Spinal cord (tissue), 9 donors: ENCODE measurements at regions not wholly inside any gene's neighbourhood (a gene's known extent, or its start where the extent isn't known, plus 50 kb on each side); places are given as distances from the start of the nearest gene placed in this dataset.
A peak's percentile ranks its signal among the peaks of the same experiment; 100 is the strongest.

Experiments
- DNase-seq, 6 donors: peaks; one replicate each; pipeline versions ENCODE4 v3.0.0 to v3.0.0-alpha.2; 2013 to 2015; ENCODE audit warnings: low spot score in 6 of 6, low read depth in 4 of 6
- H3K27ac ChIP-seq: one replicate; pipeline ENCODE4 v1.5.1; 2013; ENCODE audit warnings: low read depth, low read length, control low read depth
- H3K27me3 ChIP-seq: one replicate; pipeline ENCODE4 v1.6.1; 2013; ENCODE audit warnings: low read length; ENCODE audit not compliant: control insufficient read depth, insufficient read depth
- H3K36me3 ChIP-seq: one replicate; pipeline ENCODE4 v1.6.1; 2013; ENCODE audit warnings: low read length; ENCODE audit not compliant: control insufficient read depth, insufficient read depth
- H3K4me1 ChIP-seq: one replicate; pipeline ENCODE4 v1.6.1; 2013; ENCODE audit warnings: low read length; ENCODE audit not compliant: control insufficient read depth, insufficient read depth
- H3K4me3 ChIP-seq: one replicate; pipeline ENCODE4 v1.5.1; 2013; ENCODE audit warnings: low read depth, low read length, control low read depth
- H3K9me3 ChIP-seq: one replicate; pipeline ENCODE4 v1.6.1; 2013; ENCODE audit warnings: low read length; ENCODE audit not compliant: control insufficient read depth, insufficient read depth
- WGBS: methylation state at CpG from one replicate; pipeline ENCODE4 v1.1.5; 2013; ENCODE audit warnings: missing lambda C conversion rate; ENCODE audit not compliant: insufficient coverage; 5-methylcytosine and 5-hydroxymethylcytosine counted together
- donor health status: healthy.

- no CpG with 5 or more reads among the region's 2 CpGs for WGBS
- no peak overlapping the region for H3K27ac ChIP-seq
These were observed 955.3 kb upstream of the WWC1 start for GRCh38 chr5:167336161-167336560.

GRCh38 chr5:167339205-167339604 is 952.2 kb upstream of the WWC1 start:
- WGBS: no CpG with 5 or more reads among the region's 1 CpG
- Histone ChIP-seq H3K36me3 (no peaks in the 10 kb centered on the region), H3K27ac (no peak overlapping the region), H3K4me3 (no peak overlapping the region), H3K9me3 (no peaks in the 10 kb centered on the region), H3K4me1 (no peaks in the 10 kb centered on the region), H3K27me3 (no peaks in the 10 kb centered on the region)
- no peak for DNase-seq

More at GRCh38 chr5:167336161-167336560, 955.3 kb upstream of the WWC1 start:
- Histone ChIP-seq H3K9me3 (no peaks in the 10 kb centered on the region), H3K27me3 (no peaks in the 10 kb centered on the region), H3K4me1 (no peaks in the 10 kb centered on the region), H3K36me3 (no peaks in the 10 kb centered on the region), H3K4me3 (no peak overlapping the region)
- DNase-seq: no peak

GRCh38 chr5:167346461-167346860 is 945.0 kb upstream of the WWC1 start:
- no peak overlapping the region for H3K4me3 ChIP-seq

GRCh38 chr5:167348251-167348926 is 943.1 kb upstream of the WWC1 start:
- peak in 3 of 6 donors; percentile 9 to 84 (median 22) for DNase-seq
- Histone ChIP-seq H3K36me3 (no peaks in the 10 kb centered on the region), H3K4me3 (no peak overlapping the region), H3K9me3 (no peaks in the 10 kb centered on the region), H3K27me3 (no peaks in the 10 kb centered on the region), H3K27ac (no peak overlapping the region), H3K4me1 (peaks cover 4% of the 10 kb centered on the region)
- 60% methylated on average over 5 of the region's 12 CpGs for WGBS

More at GRCh38 chr5:167346461-167346860, 945.0 kb upstream of the WWC1 start:
- no peaks in the 10 kb centered on the region for H3K27me3 ChIP-seq
- no peaks in the 10 kb centered on the region for H3K36me3 ChIP-seq
- WGBS: 36% methylated on average over 3 of the region's 4 CpGs
- no peak overlapping the region for H3K27ac ChIP-seq
- peaks cover 4% of the 10 kb centered on the region for H3K4me1 ChIP-seq
- DNase-seq: peak in 1 of 6 donors; percentile 18
- H3K9me3 ChIP-seq: no peaks in the 10 kb centered on the region

GRCh38 chr5:167348980-167349379 is 942.5 kb upstream of the WWC1 start:
- no peak for DNase-seq
- Histone ChIP-seq H3K9me3 (no peaks in the 10 kb centered on the region), H3K4me1 (peaks cover 4% of the 10 kb centered on the region), H3K27ac (no peak overlapping the region), H3K36me3 (no peaks in the 10 kb centered on the region), H3K27me3 (no peaks in the 10 kb centered on the region), H3K4me3 (no peak overlapping the region)
- WGBS: 86% methylated on average over 1 of the region's 3 CpGs

GRCh38 chr5:167351316-167351715 is 940.1 kb upstream of the WWC1 start:
- Histone ChIP-seq H3K36me3 (no peaks in the 10 kb centered on the region), H3K4me1 (peaks cover 4% of the 10 kb centered on the region), H3K27me3 (no peaks in the 10 kb centered on the region), H3K9me3 (no peaks in the 10 kb centered on the region), H3K27ac (no peak overlapping the region), H3K4me3 (no peak overlapping the region)
- 89% methylated on average over 3 of the region's 4 CpGs for WGBS
- no peak for DNase-seq

- WGBS: no CpG with 5 or more reads among the region's 10 CpGs
- no peaks in the 10 kb centered on the region for H3K36me3 ChIP-seq
- no peaks in the 10 kb centered on the region for H3K4me1 ChIP-seq
- no peaks in the 10 kb centered on the region for H3K27me3 ChIP-seq
- H3K4me3 ChIP-seq: no peak overlapping the region
- H3K27ac ChIP-seq: no peak overlapping the region
- no peaks in the 10 kb centered on the region for H3K9me3 ChIP-seq
- DNase-seq: peak in 1 of 6 donors; percentile 10
These were observed 938.6 kb upstream of the WWC1 start for GRCh38 chr5:167352801-167353200.

- no peak overlapping the region for H3K27ac ChIP-seq
- no peaks in the 10 kb centered on the region for H3K36me3 ChIP-seq
- no peaks in the 10 kb centered on the region for H3K9me3 ChIP-seq
- DNase-seq: peak in 2 of 6 donors; percentile 7 to 39
- 47% methylated on average over 5 of the region's 5 CpGs for WGBS
- H3K4me1 ChIP-seq: no peaks in the 10 kb centered on the region
- no peaks in the 10 kb centered on the region for H3K27me3 ChIP-seq
- no peak overlapping the region for H3K4me3 ChIP-seq
These were observed 936.1 kb upstream of the WWC1 start for GRCh38 chr5:167355346-167355745.

- H3K9me3 ChIP-seq: no peaks in the 10 kb centered on the region
These were observed 935.1 kb upstream of the WWC1 start for GRCh38 chr5:167356374-167356773.

GRCh38 chr5:167358868-167359492 is 932.5 kb upstream of the WWC1 start:
- H3K27ac ChIP-seq: no peak overlapping the region
- no peaks in the 10 kb centered on the region for H3K4me1 ChIP-seq
- no peak overlapping the region for H3K4me3 ChIP-seq
- no peaks in the 10 kb centered on the region for H3K9me3 ChIP-seq
- WGBS: no CpG with 5 or more reads among the region's 6 CpGs
- no peaks in the 10 kb centered on the region for H3K36me3 ChIP-seq
- no peak for DNase-seq
- no peaks in the 10 kb centered on the region for H3K27me3 ChIP-seq

More at GRCh38 chr5:167356374-167356773, 935.1 kb upstream of the WWC1 start:
- 80% methylated on average over 1 of the region's 1 CpG for WGBS
- H3K36me3 ChIP-seq: no peaks in the 10 kb centered on the region
- H3K4me3 ChIP-seq: no peak overlapping the region
- no peak for DNase-seq
- H3K27me3 ChIP-seq: no peaks in the 10 kb centered on the region
- no peak overlapping the region for H3K27ac ChIP-seq
- H3K4me1 ChIP-seq: no peaks in the 10 kb centered on the region
